Amygdala (tissue), 56 donors: ENCODE measurements at regions not wholly inside any gene's neighbourhood (a gene's known extent, or its start where the extent isn't known, plus 50 kb on each side); places are given as distances from the start of the nearest gene placed in this dataset.

Source experiments
- DNase-seq, 56 donors: peaks; one replicate each; lab custom pipeline; 2025; lab: John Stamatoyannopoulos, UW

- DNase-seq: no peak
These were observed 234.4 kb upstream of the RGPD4 start for GRCh38 chr2:107592280-107592624.

GRCh38 chr2:107595285-107595684 is 231.4 kb upstream of the RGPD4 start:
- DNase-seq: no peak

- no peak for DNase-seq
These were observed 230.9 kb upstream of the RGPD4 start for GRCh38 chr2:107595749-107596148.

GRCh38 chr2:107597507-107597906 is 229.2 kb upstream of the RGPD4 start:
- DNase-seq: no peak

GRCh38 chr2:107602801-107603200 is 223.9 kb upstream of the RGPD4 start:
- DNase-seq: no peak

- DNase-seq: no peak
These were observed 219.6 kb upstream of the RGPD4 start for GRCh38 chr2:107607054-107607453.

- DNase-seq: no peak
These were observed 219.2 kb upstream of the RGPD4 start for GRCh38 chr2:107607473-107607872.

- DNase-seq: no peak
These were observed 211.7 kb upstream of the RGPD4 start for GRCh38 chr2:107615039-107615438.

- no peak for DNase-seq
These were observed 207.9 kb upstream of the RGPD4 start for GRCh38 chr2:107618769-107619168.

GRCh38 chr2:107621186-107622165 is 205.2 kb upstream of the RGPD4 start:
- DNase-seq: no peak

- no peak for DNase-seq
These were observed 203.9 kb upstream of the RGPD4 start for GRCh38 chr2:107622741-107623310.

GRCh38 chr2:107625982-107626381 is 200.7 kb upstream of the RGPD4 start:
- DNase-seq: no peak

GRCh38 chr2:107627164-107627563 is 199.5 kb upstream of the RGPD4 start:
- DNase-seq: no peak

- no peak for DNase-seq
These were observed 198.8 kb upstream of the RGPD4 start for GRCh38 chr2:107627926-107628325.

- no peak for DNase-seq
These were observed 193.0 kb upstream of the RGPD4 start for GRCh38 chr2:107633580-107634147.

- no peak for DNase-seq
These were observed 192.5 kb upstream of the RGPD4 start for GRCh38 chr2:107634172-107634571.

- DNase-seq: no peak
These were observed 190.8 kb upstream of the RGPD4 start for GRCh38 chr2:107635883-107636282.

GRCh38 chr2:107645586-107645985 is 181.1 kb upstream of the RGPD4 start:
- no peak for DNase-seq

- no peak for DNase-seq
These were observed 177.8 kb upstream of the RGPD4 start for GRCh38 chr2:107648781-107649404.

- no peak for DNase-seq
These were observed 169.6 kb upstream of the RGPD4 start for GRCh38 chr2:107657049-107657448.

GRCh38 chr2:107663632-107664031 is 163.1 kb upstream of the RGPD4 start:
- no peak for DNase-seq
